ENCODE measurements at regions not wholly inside any gene's neighbourhood (a gene's known extent, or its start where the extent isn't known, plus 50 kb on each side); places are given as distances from the start of the nearest gene placed in this dataset.

DNA sequence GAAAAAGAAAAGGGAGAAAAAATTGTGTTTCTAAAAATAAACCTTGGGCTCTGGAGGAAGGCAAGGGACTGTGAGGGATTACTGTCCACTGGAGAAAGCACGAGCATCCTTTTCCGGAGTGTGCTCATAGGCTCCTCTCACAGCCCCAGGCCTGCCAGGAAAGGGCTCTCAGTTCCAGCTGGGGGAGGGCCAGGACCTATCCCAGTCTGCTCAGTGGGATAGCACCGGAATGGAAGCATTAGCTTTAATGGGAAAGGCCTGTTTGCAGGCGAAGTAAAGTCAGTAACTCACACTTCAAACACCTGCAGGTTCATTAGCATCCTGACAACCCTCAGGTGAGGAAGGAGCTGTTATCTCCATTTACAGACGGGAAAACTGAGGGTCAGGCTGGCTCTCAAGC lies 113.9 kb upstream of the USP24 start:
- no peaks in the 10 kb centered on the region for H3K4me1 ChIP-seq (ENCODE audit: control insufficient read depth, insufficient read depth, low read length)
- no peak for FAIRE-seq
- no peaks in the 10 kb centered on the region for H4K20me1 ChIP-seq (ENCODE audit: control insufficient read depth, insufficient read depth)
- intact Hi-C loops (cut with micrococcal nuclease; ENCODE audit: unreplicated experiment) (no loop called here), in situ Hi-C loops (cut with MboI) (no loop called here)
- ChIA-PET RAD21 (ENCODE audit: unreplicated experiment) (no interaction called here), CTCF (no interaction called here), POLR2A (no interaction called here), SMC1A (ENCODE audit: uncharacterized antibody, unreplicated experiment) (no interaction called here)
- no peak overlapping the region for H3K9ac ChIP-seq (ENCODE audit: control insufficient read depth, insufficient read depth, low read length)
- H3K9me3 ChIP-seq (replicated peaks; ENCODE audit: control insufficient read depth, insufficient read depth, low read length): no peaks in the 10 kb centered on the region
- no peaks in the 10 kb centered on the region; a peak in 1 of 4 replicates for H3K27me3 ChIP-seq (replicated peaks in 1 of 2; ENCODE audit: control insufficient read depth in 2 of 2, insufficient read depth in 2 of 2, low read length in 1 of 2)
- no peak for ATAC-seq
- WGBS (ENCODE audit: insufficient coverage, insufficient replicate concordance, low lambda C conversion rate, missing lambda C conversion rate): 17% methylated on average over 5 of the region's 5 CpGs
- no peak for DNase-seq (ENCODE audit: low read depth, low spot score)
- no peak overlapping the region for H3K27ac ChIP-seq (ENCODE audit: control insufficient read depth, insufficient read depth)
- H3K4me3 ChIP-seq: no peak overlapping the region
- TF ChIP-seq DPF2 (IDR thresholded peaks at IDR 0.05) (no peak), NFXL1 (IDR thresholded peaks at IDR 0.05; ENCODE audit: borderline replicate concordance) (no peak), NFYB (IDR thresholded peaks at IDR 0.05; ENCODE audit: insufficient read depth, low read depth, low read length) (no peak), BMI1 (IDR thresholded peaks at IDR 0.05; ENCODE audit: borderline replicate concordance) (no peak), SMAD5 (IDR thresholded peaks at IDR 0.05; ENCODE audit: low read depth) (no peak), SREBF1 (IDR thresholded peaks at IDR 0.05; ENCODE audit: low read length) (no peak), RAD51 (IDR thresholded peaks at IDR 0.05) (no peak), SP1 (IDR thresholded peaks at IDR 0.05; ENCODE audit: low read depth, low read length) (no peak)
- TF ChIP-seq, protein P1, sequence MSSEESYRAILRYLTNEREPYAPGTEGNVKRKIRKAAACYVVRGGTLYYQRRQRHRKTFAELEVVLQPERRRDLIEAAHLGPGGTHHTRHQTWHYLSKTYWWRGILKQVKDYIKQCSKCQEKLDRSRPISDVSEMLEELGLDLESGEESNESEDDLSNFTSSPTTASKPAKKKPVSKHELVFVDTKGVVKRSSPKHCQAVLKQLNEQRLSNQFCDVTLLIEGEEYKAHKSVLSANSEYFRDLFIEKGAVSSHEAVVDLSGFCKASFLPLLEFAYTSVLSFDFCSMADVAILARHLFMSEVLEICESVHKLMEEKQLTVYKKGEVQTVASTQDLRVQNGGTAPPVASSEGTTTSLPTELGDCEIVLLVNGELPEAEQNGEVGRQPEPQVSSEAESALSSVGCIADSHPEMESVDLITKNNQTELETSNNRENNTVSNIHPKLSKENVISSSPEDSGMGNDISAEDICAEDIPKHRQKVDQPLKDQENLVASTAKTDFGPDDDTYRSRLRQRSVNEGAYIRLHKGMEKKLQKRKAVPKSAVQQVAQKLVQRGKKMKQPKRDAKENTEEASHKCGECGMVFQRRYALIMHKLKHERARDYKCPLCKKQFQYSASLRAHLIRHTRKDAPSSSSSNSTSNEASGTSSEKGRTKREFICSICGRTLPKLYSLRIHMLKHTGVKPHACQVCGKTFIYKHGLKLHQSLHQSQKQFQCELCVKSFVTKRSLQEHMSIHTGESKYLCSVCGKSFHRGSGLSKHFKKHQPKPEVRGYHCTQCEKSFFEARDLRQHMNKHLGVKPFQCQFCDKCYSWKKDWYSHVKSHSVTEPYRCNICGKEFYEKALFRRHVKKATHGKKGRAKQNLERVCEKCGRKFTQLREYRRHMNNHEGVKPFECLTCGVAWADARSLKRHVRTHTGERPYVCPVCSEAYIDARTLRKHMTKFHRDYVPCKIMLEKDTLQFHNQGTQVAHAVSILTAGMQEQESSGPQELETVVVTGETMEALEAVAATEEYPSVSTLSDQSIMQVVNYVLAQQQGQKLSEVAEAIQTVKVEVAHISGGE (CRISPR knock-in tag; IDR thresholded peaks at IDR 0.05): no peak
- H3K4me2 ChIP-seq (ENCODE audit: control insufficient read depth, insufficient read depth): no peak overlapping the region
- BruUV-seq (replicated peaks): no TSS peak
- H3K36me3 ChIP-seq (ENCODE audit: control insufficient read depth in 2 of 2, insufficient read depth in 2 of 2, low read length in 1 of 2): no peaks in the 10 kb centered on the region
- no peak overlapping the region for H2AFZ ChIP-seq (ENCODE audit: control insufficient read depth, low read depth, low read length)
- H3K79me2 ChIP-seq (ENCODE audit: control insufficient read depth, insufficient read depth, low read length): no peaks in the 10 kb centered on the region
